ENCODE measurements at regions not wholly inside any gene's neighbourhood (a gene's known extent, or its start where the extent isn't known, plus 50 kb on each side); places are given as distances from the start of the nearest gene placed in this dataset.

- Histone ChIP-seq H3K27me3 (ENCODE audit: control insufficient read depth in 3 of 3, insufficient read depth in 3 of 3, low read length in 3 of 3) (no peaks in the 10 kb centered on the region), H3K4me1 (ENCODE audit: control insufficient read depth in 3 of 3, insufficient read depth in 3 of 3, low read length in 3 of 3) (no peaks in the 10 kb centered on the region), H3K9me3 (ENCODE audit: control insufficient read depth in 3 of 3, low read length in 3 of 3) (no peaks in the 10 kb centered on the region), H3K27ac (ENCODE audit: low read depth, low read length) (no peak overlapping the region), H3K36me3 (ENCODE audit: control insufficient read depth in 3 of 3, insufficient read depth in 3 of 3, low read length in 3 of 3) (no peaks in the 10 kb centered on the region), H3K9ac (ENCODE audit: low read depth in 1 of 3, low read length in 3 of 3) (no peak overlapping the region), H3K4me3 (ENCODE audit: low read length in 3 of 3) (no peak overlapping the region)
Observed at GRCh38 chr2:188042412-188042811, 249.3 kb upstream of the GULP1 start.

GRCh38 chr2:188045016-188045415 is 246.7 kb upstream of the GULP1 start:
- no peak overlapping the region for H3K27ac ChIP-seq (ENCODE audit: low read depth, low read length)
- no peak overlapping the region for H3K4me3 ChIP-seq (ENCODE audit: low read length in 3 of 3)
- no peaks in the 10 kb centered on the region for H3K4me1 ChIP-seq (ENCODE audit: control insufficient read depth in 3 of 3, insufficient read depth in 3 of 3, low read length in 3 of 3)
- H3K27me3 ChIP-seq (ENCODE audit: control insufficient read depth in 3 of 3, insufficient read depth in 3 of 3, low read length in 3 of 3) = no peaks in the 10 kb centered on the region
- no peaks in the 10 kb centered on the region for H3K36me3 ChIP-seq (ENCODE audit: control insufficient read depth in 3 of 3, insufficient read depth in 3 of 3, low read length in 3 of 3)
- no peaks in the 10 kb centered on the region for H3K9me3 ChIP-seq (ENCODE audit: control insufficient read depth in 3 of 3, low read length in 3 of 3)
- H3K9ac ChIP-seq (ENCODE audit: low read depth in 1 of 3, low read length in 3 of 3) = no peak overlapping the region

- no peak overlapping the region for H3K4me3 ChIP-seq (ENCODE audit: low read length in 3 of 3)
- no peak overlapping the region for H3K9ac ChIP-seq (ENCODE audit: low read depth in 1 of 3, low read length in 3 of 3)
- no peaks in the 10 kb centered on the region for H3K36me3 ChIP-seq (ENCODE audit: control insufficient read depth in 3 of 3, insufficient read depth in 3 of 3, low read length in 3 of 3)
- H3K9me3 ChIP-seq (ENCODE audit: control insufficient read depth in 3 of 3, low read length in 3 of 3) = no peaks in the 10 kb centered on the region
- H3K27me3 ChIP-seq (ENCODE audit: control insufficient read depth in 3 of 3, insufficient read depth in 3 of 3, low read length in 3 of 3) = no peaks in the 10 kb centered on the region
- H3K4me1 ChIP-seq (ENCODE audit: control insufficient read depth in 3 of 3, insufficient read depth in 3 of 3, low read length in 3 of 3) = no peaks in the 10 kb centered on the region
- H3K27ac ChIP-seq (ENCODE audit: low read depth, low read length) = no peak overlapping the region
Observed at GRCh38 chr2:188046437-188046836, 245.2 kb upstream of the GULP1 start.

- Histone ChIP-seq H3K9ac (ENCODE audit: low read depth in 1 of 3, low read length in 3 of 3) (no peak overlapping the region), H3K4me1 (ENCODE audit: control insufficient read depth in 3 of 3, insufficient read depth in 3 of 3, low read length in 3 of 3) (no peaks in the 10 kb centered on the region), H3K9me3 (ENCODE audit: control insufficient read depth in 3 of 3, low read length in 3 of 3) (no peaks in the 10 kb centered on the region), H3K36me3 (ENCODE audit: control insufficient read depth in 3 of 3, insufficient read depth in 3 of 3, low read length in 3 of 3) (no peaks in the 10 kb centered on the region), H3K4me3 (ENCODE audit: low read length in 3 of 3) (no peak overlapping the region), H3K27me3 (ENCODE audit: control insufficient read depth in 3 of 3, insufficient read depth in 3 of 3, low read length in 3 of 3) (no peaks in the 10 kb centered on the region), H3K27ac (ENCODE audit: low read depth, low read length) (no peak overlapping the region)
Observed at GRCh38 chr2:188047735-188048134, 243.9 kb upstream of the GULP1 start.

GRCh38 chr2:188050726-188051125 is 240.9 kb upstream of the GULP1 start:
- Histone ChIP-seq H3K27ac (ENCODE audit: low read depth, low read length) (no peak overlapping the region), H3K4me3 (ENCODE audit: low read length in 3 of 3) (no peak overlapping the region), H3K4me1 (ENCODE audit: control insufficient read depth in 3 of 3, insufficient read depth in 3 of 3, low read length in 3 of 3) (no peaks in the 10 kb centered on the region), H3K36me3 (ENCODE audit: control insufficient read depth in 3 of 3, insufficient read depth in 3 of 3, low read length in 3 of 3) (no peaks in the 10 kb centered on the region), H3K9me3 (ENCODE audit: control insufficient read depth in 3 of 3, low read length in 3 of 3) (no peaks in the 10 kb centered on the region), H3K9ac (ENCODE audit: low read depth in 1 of 3, low read length in 3 of 3) (no peak overlapping the region), H3K27me3 (ENCODE audit: control insufficient read depth in 3 of 3, insufficient read depth in 3 of 3, low read length in 3 of 3) (no peaks in the 10 kb centered on the region)

GRCh38 chr2:188051706-188052105 is 240.0 kb upstream of the GULP1 start:
- no peaks in the 10 kb centered on the region for H3K27me3 ChIP-seq (ENCODE audit: control insufficient read depth in 3 of 3, insufficient read depth in 3 of 3, low read length in 3 of 3)
- no peaks in the 10 kb centered on the region for H3K36me3 ChIP-seq (ENCODE audit: control insufficient read depth in 3 of 3, insufficient read depth in 3 of 3, low read length in 3 of 3)
- no peak overlapping the region for H3K4me3 ChIP-seq (ENCODE audit: low read length in 3 of 3)
- H3K9me3 ChIP-seq (ENCODE audit: control insufficient read depth in 3 of 3, low read length in 3 of 3) = no peaks in the 10 kb centered on the region
- no peaks in the 10 kb centered on the region for H3K4me1 ChIP-seq (ENCODE audit: control insufficient read depth in 3 of 3, insufficient read depth in 3 of 3, low read length in 3 of 3)
- no peak overlapping the region for H3K9ac ChIP-seq (ENCODE audit: low read depth in 1 of 3, low read length in 3 of 3)
- no peak overlapping the region for H3K27ac ChIP-seq (ENCODE audit: low read depth, low read length)

GRCh38 chr2:188065386-188065785 is 226.3 kb upstream of the GULP1 start:
- Histone ChIP-seq H3K27ac (ENCODE audit: low read depth, low read length) (no peak overlapping the region), H3K9me3 (ENCODE audit: control insufficient read depth in 3 of 3, low read length in 3 of 3) (no peaks in the 10 kb centered on the region), H3K9ac (ENCODE audit: low read depth in 1 of 3, low read length in 3 of 3) (no peak overlapping the region), H3K4me1 (ENCODE audit: control insufficient read depth in 3 of 3, insufficient read depth in 3 of 3, low read length in 3 of 3) (no peaks in the 10 kb centered on the region), H3K36me3 (ENCODE audit: control insufficient read depth in 3 of 3, insufficient read depth in 3 of 3, low read length in 3 of 3) (no peaks in the 10 kb centered on the region), H3K4me3 (ENCODE audit: low read length in 3 of 3) (no peak overlapping the region), H3K27me3 (ENCODE audit: control insufficient read depth in 3 of 3, insufficient read depth in 3 of 3, low read length in 3 of 3) (no peaks in the 10 kb centered on the region)

- Histone ChIP-seq H3K27ac (ENCODE audit: low read depth, low read length) (no peak overlapping the region), H3K36me3 (ENCODE audit: control insufficient read depth in 3 of 3, insufficient read depth in 3 of 3, low read length in 3 of 3) (no peaks in the 10 kb centered on the region), H3K9me3 (ENCODE audit: control insufficient read depth in 3 of 3, low read length in 3 of 3) (peaks cover 0 to 7% (median 0%) of the 10 kb centered on the region in 3 donors), H3K4me1 (ENCODE audit: control insufficient read depth in 3 of 3, insufficient read depth in 3 of 3, low read length in 3 of 3) (no peaks in the 10 kb centered on the region), H3K4me3 (ENCODE audit: low read length in 3 of 3) (no peak overlapping the region), H3K27me3 (ENCODE audit: control insufficient read depth in 3 of 3, insufficient read depth in 3 of 3, low read length in 3 of 3) (no peaks in the 10 kb centered on the region), H3K9ac (ENCODE audit: low read depth in 1 of 3, low read length in 3 of 3) (no peak overlapping the region)
Observed at GRCh38 chr2:188068093-188068492, 223.6 kb upstream of the GULP1 start.

GRCh38 chr2:188076149-188077056 is 215.3 kb upstream of the GULP1 start:
- Histone ChIP-seq H3K9ac (ENCODE audit: low read depth in 1 of 3, low read length in 3 of 3) (no peak overlapping the region), H3K36me3 (ENCODE audit: control insufficient read depth in 3 of 3, insufficient read depth in 3 of 3, low read length in 3 of 3) (no peaks in the 10 kb centered on the region)

GRCh38 chr2:188077757-188078156 is 213.9 kb upstream of the GULP1 start:
- Histone ChIP-seq H3K4me3 (ENCODE audit: low read length in 3 of 3) (no peak overlapping the region), H3K4me1 (ENCODE audit: control insufficient read depth in 3 of 3, insufficient read depth in 3 of 3, low read length in 3 of 3) (no peaks in the 10 kb centered on the region), H3K9ac (ENCODE audit: low read depth in 1 of 3, low read length in 3 of 3) (no peak overlapping the region), H3K36me3 (ENCODE audit: control insufficient read depth in 3 of 3, insufficient read depth in 3 of 3, low read length in 3 of 3) (no peaks in the 10 kb centered on the region), H3K27me3 (ENCODE audit: control insufficient read depth in 3 of 3, insufficient read depth in 3 of 3, low read length in 3 of 3) (no peaks in the 10 kb centered on the region), H3K27ac (ENCODE audit: low read depth, low read length) (no peak overlapping the region), H3K9me3 (ENCODE audit: control insufficient read depth in 3 of 3, low read length in 3 of 3) (peaks cover 0 to 4% (median under 1%) of the 10 kb centered on the region in 3 donors)

More at GRCh38 chr2:188076149-188077056, 215.3 kb upstream of the GULP1 start:
- Histone ChIP-seq H3K27ac (ENCODE audit: low read depth, low read length) (no peak overlapping the region), H3K9me3 (ENCODE audit: control insufficient read depth in 3 of 3, low read length in 3 of 3) (peaks cover 0 to 7% (median 4%) of the 10 kb centered on the region in 3 donors), H3K4me1 (ENCODE audit: control insufficient read depth in 3 of 3, insufficient read depth in 3 of 3, low read length in 3 of 3) (no peaks in the 10 kb centered on the region), H3K4me3 (ENCODE audit: low read length in 3 of 3) (no peak overlapping the region), H3K27me3 (ENCODE audit: control insufficient read depth in 3 of 3, insufficient read depth in 3 of 3, low read length in 3 of 3) (no peaks in the 10 kb centered on the region)

Measured in skeletal muscle tissue (tissue), 3 donors.